ENCODE measurements at regions not wholly inside any gene's neighbourhood (a gene's known extent, or its start where the extent isn't known, plus 50 kb on each side); places are given as distances from the start of the nearest gene placed in this dataset.

- TF ChIP-seq, protein P1, sequence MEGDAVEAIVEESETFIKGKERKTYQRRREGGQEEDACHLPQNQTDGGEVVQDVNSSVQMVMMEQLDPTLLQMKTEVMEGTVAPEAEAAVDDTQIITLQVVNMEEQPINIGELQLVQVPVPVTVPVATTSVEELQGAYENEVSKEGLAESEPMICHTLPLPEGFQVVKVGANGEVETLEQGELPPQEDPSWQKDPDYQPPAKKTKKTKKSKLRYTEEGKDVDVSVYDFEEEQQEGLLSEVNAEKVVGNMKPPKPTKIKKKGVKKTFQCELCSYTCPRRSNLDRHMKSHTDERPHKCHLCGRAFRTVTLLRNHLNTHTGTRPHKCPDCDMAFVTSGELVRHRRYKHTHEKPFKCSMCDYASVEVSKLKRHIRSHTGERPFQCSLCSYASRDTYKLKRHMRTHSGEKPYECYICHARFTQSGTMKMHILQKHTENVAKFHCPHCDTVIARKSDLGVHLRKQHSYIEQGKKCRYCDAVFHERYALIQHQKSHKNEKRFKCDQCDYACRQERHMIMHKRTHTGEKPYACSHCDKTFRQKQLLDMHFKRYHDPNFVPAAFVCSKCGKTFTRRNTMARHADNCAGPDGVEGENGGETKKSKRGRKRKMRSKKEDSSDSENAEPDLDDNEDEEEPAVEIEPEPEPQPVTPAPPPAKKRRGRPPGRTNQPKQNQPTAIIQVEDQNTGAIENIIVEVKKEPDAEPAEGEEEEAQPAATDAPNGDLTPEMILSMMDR (IDR thresholded peaks at IDR 0.05): no peak
- TF ChIP-seq POLR2A (IDR thresholded peaks at IDR 0.05) (no peak), POLR2AphosphoS5 (IDR thresholded peaks at IDR 0.05) (no peak)
Observed at GRCh38 chr12:132390287-132391076, 61.1 kb upstream of the GALNT9 start.
